ENCODE measurements at regions not wholly inside any gene's neighbourhood (a gene's known extent, or its start where the extent isn't known, plus 50 kb on each side); places are given as distances from the start of the nearest gene placed in this dataset.

DNA sequence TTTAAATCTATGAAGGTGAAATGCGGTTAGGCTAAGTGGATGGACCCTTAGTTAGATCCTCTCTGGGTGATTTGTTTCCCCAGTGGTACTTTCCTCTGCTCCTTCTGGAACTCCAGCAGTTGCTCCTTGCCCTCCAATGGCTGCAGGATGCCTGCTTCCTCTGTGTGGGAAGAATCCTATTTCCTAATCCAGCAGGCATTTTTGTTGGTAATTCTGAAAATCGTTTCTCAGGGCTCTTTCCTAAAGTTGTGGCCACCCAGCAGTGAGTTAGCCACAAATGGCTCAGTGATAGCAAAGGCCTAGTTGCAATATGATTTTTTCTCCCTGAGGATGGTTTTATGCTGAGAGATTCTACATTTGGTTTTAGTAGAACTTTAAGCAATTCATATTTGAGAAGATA is 332.3 kb upstream of the C2CD4B start:
- Histone ChIP-seq H3K27ac (ENCODE audit: low read length) (no peak overlapping the region), H3K27me3 (ENCODE audit: low read depth, low read length) (no peaks in the 10 kb centered on the region), H3K36me3 (ENCODE audit: control insufficient read depth in 1 of 2, insufficient read depth in 2 of 2, low read length in 2 of 2) (no peaks in the 10 kb centered on the region), H3K4me3 (ENCODE audit: low read depth in 1 of 2, low read length in 2 of 2) (no peak overlapping the region), H3K9me3 (ENCODE audit: control insufficient read depth in 1 of 2, low read length in 2 of 2) (no peaks in the 10 kb centered on the region), H3K4me1 (ENCODE audit: control insufficient read depth in 1 of 2, insufficient read depth in 2 of 2, low read length in 2 of 2) (peaks cover 0 to 4% of the 10 kb centered on the region in 2 donors)

DNA sequence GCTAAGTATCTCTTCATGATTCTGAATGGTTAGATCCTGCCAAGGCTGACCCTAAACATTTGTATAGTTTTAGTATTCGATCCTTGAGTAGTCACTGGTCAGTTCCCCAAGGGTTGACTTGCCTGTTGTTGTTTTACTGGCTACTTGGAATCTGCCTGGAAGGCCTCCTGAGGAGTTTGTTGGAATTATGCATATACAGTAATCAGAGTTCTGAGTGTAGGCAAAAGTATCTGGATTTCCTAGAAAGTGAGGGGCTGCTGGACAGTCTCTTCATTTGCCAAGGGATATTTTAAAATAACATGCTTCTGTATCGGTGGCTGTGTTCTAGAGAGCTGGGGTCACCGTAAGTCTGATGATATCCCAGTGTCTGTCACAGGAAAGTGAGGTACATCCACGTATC is 333.2 kb upstream of the C2CD4B start:
- no peaks in the 10 kb centered on the region for H3K9me3 ChIP-seq (ENCODE audit: control insufficient read depth in 1 of 2, low read length in 2 of 2)
- H3K4me3 ChIP-seq (ENCODE audit: low read depth in 1 of 2, low read length in 2 of 2), result no peak overlapping the region
- H3K27me3 ChIP-seq (ENCODE audit: low read depth, low read length), result no peaks in the 10 kb centered on the region
- no peak overlapping the region for H3K27ac ChIP-seq (ENCODE audit: low read length)
- H3K36me3 ChIP-seq (ENCODE audit: control insufficient read depth in 1 of 2, insufficient read depth in 2 of 2, low read length in 2 of 2), result no peaks in the 10 kb centered on the region
- H3K4me1 ChIP-seq (ENCODE audit: control insufficient read depth in 1 of 2, insufficient read depth in 2 of 2, low read length in 2 of 2), result peaks cover 0 to 4% of the 10 kb centered on the region in 2 donors

DNA sequence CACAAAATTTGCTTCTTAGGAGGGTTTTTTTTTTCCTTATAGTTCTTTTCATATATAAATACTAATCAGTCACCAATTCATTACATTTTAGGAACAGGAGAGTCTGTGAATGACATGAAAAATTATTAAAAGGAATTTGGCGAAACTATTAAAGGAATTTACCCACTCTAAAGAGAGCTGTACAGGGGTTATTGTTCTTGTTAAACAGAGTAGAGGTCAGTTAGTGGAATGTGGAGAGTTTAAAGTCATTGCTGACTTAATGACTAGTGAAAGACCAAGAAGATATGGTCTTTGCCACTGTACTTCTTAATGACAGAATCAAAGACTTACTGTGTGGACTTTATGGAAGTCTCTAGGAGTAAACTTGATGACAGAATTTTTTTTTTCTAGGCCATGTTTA is 333.6 kb upstream of the C2CD4B start:
- Histone ChIP-seq H3K9me3 (ENCODE audit: control insufficient read depth in 1 of 2, low read length in 2 of 2) (no peaks in the 10 kb centered on the region), H3K36me3 (ENCODE audit: control insufficient read depth in 1 of 2, insufficient read depth in 2 of 2, low read length in 2 of 2) (no peaks in the 10 kb centered on the region), H3K27ac (ENCODE audit: low read length) (no peak overlapping the region), H3K27me3 (ENCODE audit: low read depth, low read length) (no peaks in the 10 kb centered on the region), H3K4me1 (ENCODE audit: control insufficient read depth in 1 of 2, insufficient read depth in 2 of 2, low read length in 2 of 2) (peaks cover 0 to 8% of the 10 kb centered on the region in 2 donors), H3K4me3 (ENCODE audit: low read depth in 1 of 2, low read length in 2 of 2) (no peak overlapping the region)

DNA sequence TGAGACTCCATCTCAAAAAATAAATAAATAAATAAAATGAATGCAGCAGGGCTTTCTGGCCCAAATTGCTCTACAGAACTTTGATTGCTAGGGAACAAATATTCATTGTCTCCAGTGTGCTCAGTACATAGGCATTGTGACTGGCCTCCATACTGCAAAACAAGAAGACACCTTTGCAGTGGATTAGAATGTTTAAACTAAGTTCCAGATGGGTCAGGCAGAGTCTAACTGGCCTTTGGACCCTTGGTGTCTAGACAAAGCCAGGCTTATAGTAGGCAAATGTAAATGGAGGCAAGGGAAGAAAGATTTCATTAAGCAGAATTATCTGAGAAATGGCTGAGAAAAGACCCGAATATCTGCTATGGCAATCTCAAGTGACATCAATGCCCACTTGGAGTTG is 335.2 kb upstream of the C2CD4B start:
- Histone ChIP-seq H3K4me1 (ENCODE audit: control insufficient read depth in 1 of 2, insufficient read depth in 2 of 2, low read length in 2 of 2) (peaks cover 0 to 8% of the 10 kb centered on the region in 2 donors), H3K27ac (ENCODE audit: low read length) (no peak overlapping the region), H3K9me3 (ENCODE audit: control insufficient read depth in 1 of 2, low read length in 2 of 2) (no peaks in the 10 kb centered on the region), H3K27me3 (ENCODE audit: low read depth, low read length) (no peaks in the 10 kb centered on the region), H3K36me3 (ENCODE audit: control insufficient read depth in 1 of 2, insufficient read depth in 2 of 2, low read length in 2 of 2) (no peaks in the 10 kb centered on the region), H3K4me3 (ENCODE audit: low read depth in 1 of 2, low read length in 2 of 2) (no peak overlapping the region)

DNA sequence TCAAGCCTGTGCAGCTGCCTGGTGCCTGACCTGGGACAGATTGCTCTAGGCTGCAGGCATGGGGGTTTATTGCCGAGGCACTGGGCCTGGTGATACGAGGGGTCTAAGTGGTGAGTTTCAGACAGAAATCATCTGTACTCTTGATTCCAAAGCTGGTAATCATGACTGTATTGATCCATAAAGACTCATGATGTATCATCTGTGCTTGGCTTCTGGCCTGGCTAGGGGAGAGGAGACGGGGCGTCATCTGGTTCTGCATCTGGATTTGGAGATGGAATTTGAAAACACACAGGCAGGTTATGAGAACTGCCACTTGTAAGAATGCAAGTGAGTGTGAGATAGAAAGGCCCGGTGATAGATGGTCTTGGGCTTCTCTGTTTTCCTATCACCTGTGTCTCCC is 337.4 kb upstream of the C2CD4B start:
- Histone ChIP-seq H3K36me3 (ENCODE audit: control insufficient read depth in 1 of 2, insufficient read depth in 2 of 2, low read length in 2 of 2) (no peaks in the 10 kb centered on the region), H3K27ac (ENCODE audit: low read length) (no peak overlapping the region), H3K4me3 (ENCODE audit: low read depth in 1 of 2, low read length in 2 of 2) (no peak overlapping the region), H3K27me3 (ENCODE audit: low read depth, low read length) (no peaks in the 10 kb centered on the region), H3K9me3 (ENCODE audit: control insufficient read depth in 1 of 2, low read length in 2 of 2) (no peaks in the 10 kb centered on the region), H3K4me1 (ENCODE audit: control insufficient read depth in 1 of 2, insufficient read depth in 2 of 2, low read length in 2 of 2) (peaks cover 5 to 22% of the 10 kb centered on the region in 2 donors)

DNA sequence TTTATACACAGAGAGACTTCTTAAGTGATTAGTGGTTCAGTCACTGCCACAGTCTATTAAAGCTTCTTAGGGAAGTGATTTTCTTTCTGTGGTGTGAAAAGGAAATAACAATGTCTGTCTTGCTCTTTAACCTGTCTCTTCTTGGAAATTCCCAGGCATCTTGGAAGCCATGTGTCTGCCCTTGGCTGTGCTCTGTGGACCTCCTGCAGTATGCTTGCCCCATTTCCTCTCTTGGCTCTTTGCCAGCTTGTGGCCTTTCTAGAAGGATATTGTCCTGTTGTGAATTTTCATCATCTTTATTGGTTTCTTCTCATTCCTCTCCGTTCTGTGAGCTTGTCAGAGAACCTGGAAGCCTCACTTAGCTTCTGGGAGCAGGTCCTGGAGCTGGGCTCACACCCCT is 338.4 kb upstream of the C2CD4B start:
- Histone ChIP-seq H3K4me3 (ENCODE audit: low read depth in 1 of 2, low read length in 2 of 2) (no peak overlapping the region), H3K27ac (ENCODE audit: low read length) (no peak overlapping the region), H3K9me3 (ENCODE audit: control insufficient read depth in 1 of 2, low read length in 2 of 2) (no peaks in the 10 kb centered on the region), H3K27me3 (ENCODE audit: low read depth, low read length) (no peaks in the 10 kb centered on the region), H3K36me3 (ENCODE audit: control insufficient read depth in 1 of 2, insufficient read depth in 2 of 2, low read length in 2 of 2) (no peaks in the 10 kb centered on the region), H3K4me1 (ENCODE audit: control insufficient read depth in 1 of 2, insufficient read depth in 2 of 2, low read length in 2 of 2) (peaks cover 5 to 22% of the 10 kb centered on the region in 2 donors)

DNA sequence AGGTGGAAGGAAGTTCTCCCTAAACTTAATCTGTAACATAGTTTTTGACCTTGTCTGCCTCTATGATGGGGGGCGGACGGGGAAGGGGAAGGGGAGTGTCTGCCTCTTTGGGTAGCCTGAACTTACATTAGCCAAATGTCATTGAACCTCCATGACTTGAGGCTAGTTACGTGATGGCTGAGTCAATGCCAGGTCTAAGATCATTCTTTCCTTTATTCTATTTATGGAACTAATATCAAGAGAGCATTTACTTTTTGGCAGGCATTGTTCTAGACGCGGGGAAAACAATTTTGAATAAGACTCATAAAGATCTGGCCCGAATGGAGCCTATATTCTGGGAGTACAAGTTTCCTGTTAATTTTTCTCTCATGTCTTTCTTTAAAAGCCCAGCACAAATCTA is 340.7 kb upstream of the C2CD4B start:
- Histone ChIP-seq H3K4me3 (ENCODE audit: low read depth in 1 of 2, low read length in 2 of 2) (no peak overlapping the region), H3K9me3 (ENCODE audit: control insufficient read depth in 1 of 2, low read length in 2 of 2) (no peaks in the 10 kb centered on the region), H3K36me3 (ENCODE audit: control insufficient read depth in 1 of 2, insufficient read depth in 2 of 2, low read length in 2 of 2) (no peaks in the 10 kb centered on the region), H3K27ac (ENCODE audit: low read length) (peak overlapping the region; percentile 3), H3K4me1 (ENCODE audit: control insufficient read depth in 1 of 2, insufficient read depth in 2 of 2, low read length in 2 of 2) (peaks cover 5 to 20% of the 10 kb centered on the region in 2 donors), H3K27me3 (ENCODE audit: low read depth, low read length) (no peaks in the 10 kb centered on the region)

DNA sequence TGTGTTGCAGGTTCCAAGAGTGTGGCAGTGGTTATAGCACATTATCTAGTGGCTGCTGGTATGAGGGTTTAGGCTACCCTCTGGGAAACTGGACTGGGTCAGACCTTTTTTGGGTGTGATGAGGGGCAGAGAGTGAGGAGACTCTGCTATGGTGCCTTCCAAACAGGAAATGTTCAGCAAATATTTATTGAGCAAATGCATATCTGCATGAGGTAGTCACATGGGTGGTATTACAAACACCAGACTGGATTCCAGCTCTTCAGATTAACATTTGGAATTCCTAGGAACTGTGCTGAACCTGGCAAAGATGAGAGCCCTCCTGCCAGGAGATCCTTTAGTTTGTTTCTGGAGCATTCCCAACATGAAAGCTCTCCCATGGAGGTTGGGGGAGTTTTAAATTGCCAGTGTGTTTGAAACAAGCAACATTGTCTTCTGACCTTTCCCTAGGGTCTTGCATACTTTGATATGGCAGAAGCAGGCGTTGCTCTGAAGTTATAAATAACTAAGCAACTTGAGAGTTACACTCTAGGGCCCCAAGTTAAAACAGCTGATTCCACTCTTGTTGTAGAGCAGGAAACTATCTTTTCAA is 341.2 kb upstream of the C2CD4B start:
- Histone ChIP-seq H3K4me3 (ENCODE audit: low read depth in 1 of 2, low read length in 2 of 2) (no peak overlapping the region), H3K36me3 (ENCODE audit: control insufficient read depth in 1 of 2, insufficient read depth in 2 of 2, low read length in 2 of 2) (no peaks in the 10 kb centered on the region), H3K27ac (ENCODE audit: low read length) (peak overlapping the region; percentile 40), H3K9me3 (ENCODE audit: control insufficient read depth in 1 of 2, low read length in 2 of 2) (no peaks in the 10 kb centered on the region), H3K27me3 (ENCODE audit: low read depth, low read length) (no peaks in the 10 kb centered on the region), H3K4me1 (ENCODE audit: control insufficient read depth in 1 of 2, insufficient read depth in 2 of 2, low read length in 2 of 2) (peaks cover 5 to 18% of the 10 kb centered on the region in 2 donors)

DNA sequence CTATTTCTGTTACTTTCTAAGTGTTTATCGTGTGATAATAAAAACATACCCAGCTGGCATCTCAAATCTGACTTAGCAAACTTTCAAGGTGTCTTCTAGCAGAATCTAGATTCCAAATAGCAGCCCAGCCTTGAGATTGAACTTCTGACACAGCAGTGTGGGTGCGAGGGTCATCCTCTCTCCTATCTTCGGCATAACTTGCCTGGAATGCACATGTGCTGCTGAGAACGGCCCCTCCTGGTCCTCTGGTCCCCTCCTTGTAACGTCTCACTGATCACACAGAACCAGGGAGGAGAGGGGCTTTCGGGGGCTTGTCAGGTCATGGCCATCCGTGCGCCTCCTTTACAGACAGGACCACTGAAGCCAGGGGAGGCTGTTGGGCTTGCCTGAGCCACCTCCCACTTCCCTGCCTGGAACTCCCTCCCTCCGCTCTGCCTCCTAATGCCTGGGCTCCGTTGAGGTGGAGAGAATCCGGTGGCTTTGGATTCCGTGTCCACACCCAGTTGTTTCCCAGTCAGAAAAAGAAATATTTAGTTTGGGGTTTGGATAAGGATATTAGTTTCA is 344.4 kb upstream of the C2CD4B start:
- Histone ChIP-seq H3K27me3 (ENCODE audit: low read depth, low read length) (no peaks in the 10 kb centered on the region), H3K27ac (ENCODE audit: low read length) (no peak overlapping the region), H3K9me3 (ENCODE audit: control insufficient read depth in 1 of 2, low read length in 2 of 2) (no peaks in the 10 kb centered on the region), H3K4me3 (ENCODE audit: low read depth in 1 of 2, low read length in 2 of 2) (no peak overlapping the region), H3K36me3 (ENCODE audit: control insufficient read depth in 1 of 2, insufficient read depth in 2 of 2, low read length in 2 of 2) (no peaks in the 10 kb centered on the region), H3K4me1 (ENCODE audit: control insufficient read depth in 1 of 2, insufficient read depth in 2 of 2, low read length in 2 of 2) (peaks cover 5 to 14% of the 10 kb centered on the region in 2 donors)

DNA sequence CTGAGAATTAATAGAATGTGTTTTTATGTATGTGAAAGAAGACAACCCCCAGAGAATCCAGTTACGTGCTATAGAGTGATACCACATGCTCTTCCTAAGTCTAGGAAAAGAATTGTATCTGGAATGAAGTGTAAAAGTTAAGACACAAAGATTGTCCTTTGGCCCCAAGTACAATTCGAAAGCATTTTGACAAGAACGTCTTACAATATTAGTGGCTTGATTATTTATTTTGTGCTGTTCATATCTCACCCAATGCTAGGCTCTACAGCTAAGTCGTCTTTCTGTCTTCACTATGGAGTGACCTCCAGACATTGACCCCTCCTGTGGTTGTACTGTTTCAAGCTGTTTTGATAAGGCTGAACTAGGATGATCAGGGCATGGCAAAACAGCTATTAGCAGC is 345.7 kb upstream of the C2CD4B start:
- no peaks in the 10 kb centered on the region for H3K9me3 ChIP-seq (ENCODE audit: control insufficient read depth in 1 of 2, low read length in 2 of 2)

DNA sequence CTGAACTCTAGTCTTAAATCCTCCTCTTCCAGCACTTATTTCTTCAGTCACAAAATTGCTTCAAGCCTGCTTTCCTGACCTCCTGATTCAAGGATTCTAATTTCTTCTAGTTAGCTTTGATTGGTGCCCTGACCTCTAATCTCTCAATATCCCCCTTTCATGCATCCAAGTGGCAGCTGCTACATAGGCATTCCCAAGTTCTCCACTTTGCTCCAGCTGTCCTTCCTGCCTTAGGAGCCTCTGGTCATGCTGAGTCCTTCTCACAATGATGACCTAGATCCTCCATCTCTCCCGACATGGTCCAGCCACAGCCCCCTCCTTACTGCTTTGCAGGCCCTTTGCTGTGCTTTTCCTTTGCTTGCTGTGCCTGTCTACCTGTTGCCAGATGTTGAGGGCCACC is 347.8 kb upstream of the C2CD4B start:
- Histone ChIP-seq H3K27ac (ENCODE audit: low read length) (no peak overlapping the region), H3K27me3 (ENCODE audit: low read depth, low read length) (no peaks in the 10 kb centered on the region), H3K4me1 (ENCODE audit: control insufficient read depth in 1 of 2, insufficient read depth in 2 of 2, low read length in 2 of 2) (no peaks in the 10 kb centered on the region), H3K36me3 (ENCODE audit: control insufficient read depth in 1 of 2, insufficient read depth in 2 of 2, low read length in 2 of 2) (no peaks in the 10 kb centered on the region), H3K9me3 (ENCODE audit: control insufficient read depth in 1 of 2, low read length in 2 of 2) (no peaks in the 10 kb centered on the region), H3K4me3 (ENCODE audit: low read depth in 1 of 2, low read length in 2 of 2) (no peak overlapping the region)

More for the DNA sequence above, 345.7 kb upstream of the C2CD4B start:
- no peaks in the 10 kb centered on the region for H3K27me3 ChIP-seq (ENCODE audit: low read depth, low read length)
- H3K27ac ChIP-seq (ENCODE audit: low read length), result no peak overlapping the region
- peaks cover 5 to 14% of the 10 kb centered on the region in 2 donors for H3K4me1 ChIP-seq (ENCODE audit: control insufficient read depth in 1 of 2, insufficient read depth in 2 of 2, low read length in 2 of 2)
- H3K36me3 ChIP-seq (ENCODE audit: control insufficient read depth in 1 of 2, insufficient read depth in 2 of 2, low read length in 2 of 2), result no peaks in the 10 kb centered on the region
- no peak overlapping the region for H3K4me3 ChIP-seq (ENCODE audit: low read depth in 1 of 2, low read length in 2 of 2)

DNA sequence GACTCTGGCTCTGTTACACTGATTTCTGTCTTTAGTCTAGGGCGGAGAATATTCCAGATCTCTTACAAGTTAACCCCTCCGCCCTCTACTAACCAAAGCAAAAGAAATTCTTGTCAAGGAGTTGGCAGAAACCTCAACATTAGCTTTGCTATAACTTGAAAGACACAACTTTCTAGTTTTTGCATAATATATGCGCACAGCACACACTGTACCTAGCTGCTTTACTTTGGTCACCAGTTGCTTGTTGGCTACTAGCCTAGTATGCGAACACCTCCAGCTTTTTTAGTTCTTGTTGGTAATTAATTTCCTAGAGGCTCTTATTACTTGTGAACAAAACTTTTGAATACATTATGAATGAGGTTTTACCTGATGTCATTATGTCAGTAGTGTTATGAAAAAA is 348.8 kb upstream of the C2CD4B start:
- H3K36me3 ChIP-seq (ENCODE audit: control insufficient read depth in 1 of 2, insufficient read depth in 2 of 2, low read length in 2 of 2), result no peaks in the 10 kb centered on the region
- H3K4me3 ChIP-seq (ENCODE audit: low read depth in 1 of 2, low read length in 2 of 2), result no peak overlapping the region
- H3K27me3 ChIP-seq (ENCODE audit: low read depth, low read length), result no peaks in the 10 kb centered on the region
- no peaks in the 10 kb centered on the region for H3K9me3 ChIP-seq (ENCODE audit: control insufficient read depth in 1 of 2, low read length in 2 of 2)
- H3K27ac ChIP-seq (ENCODE audit: low read length), result no peak overlapping the region
- no peaks in the 10 kb centered on the region for H3K4me1 ChIP-seq (ENCODE audit: control insufficient read depth in 1 of 2, insufficient read depth in 2 of 2, low read length in 2 of 2)

Measured in muscle layer of duodenum (tissue), 2 donors.